CD4-positive, alpha-beta T cell treated with Interleukin-2 at 100 ng/mL for 4 hours (primary cell): ENCODE measurements at regions not wholly inside any gene's neighbourhood (a gene's known extent, or its start where the extent isn't known, plus 50 kb on each side); places are given as distances from the start of the nearest gene placed in this dataset.

Experiments
- DNase-seq: peaks from one replicate; pipeline ENCODE4 v3.0.0-alpha.2; 2020; ENCODE audit warnings: low spot score

- DNase-seq = no peak
Observed at GRCh38 chr5:20420991-20421595, 433.1 kb upstream of the CDH18 start.
